ENCODE measurements at regions not wholly inside any gene's neighbourhood (a gene's known extent, or its start where the extent isn't known, plus 50 kb on each side); places are given as distances from the start of the nearest gene placed in this dataset.

DNA sequence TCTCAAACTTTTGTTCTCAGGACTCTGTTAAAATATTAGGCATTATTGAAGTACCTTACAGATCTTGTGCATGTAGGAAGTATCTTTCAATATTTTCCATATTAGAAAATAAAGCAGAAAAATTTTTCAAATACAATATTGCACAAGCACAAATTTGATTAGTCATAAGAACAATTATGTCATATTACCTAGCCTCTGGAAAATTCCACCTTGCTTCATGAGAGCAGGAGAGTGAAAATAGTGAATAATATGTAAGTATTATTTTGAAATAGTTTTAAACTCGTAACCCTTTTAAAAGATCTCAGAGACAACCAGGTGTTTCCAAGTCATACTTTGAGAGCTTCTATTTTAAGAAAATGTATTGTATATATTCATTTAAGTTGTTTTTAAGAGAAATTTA lies 1672.9 kb upstream of the ACO1 start:
- no peak overlapping the region for H3K4me2 ChIP-seq (ENCODE audit: insufficient read depth, low read length)
- DNase-seq (ENCODE audit: low read depth, low spot score), result no peak
- no peak overlapping the region for H3K4me3 ChIP-seq (replicated peaks in 1 of 3; ENCODE audit: insufficient read depth in 1 of 3, low read depth in 1 of 3, low read length in 3 of 3)
- H3K27ac ChIP-seq (ENCODE audit: insufficient read depth, low read depth, low read length), result no peak overlapping the region
- no peaks in the 10 kb centered on the region for H3K9me1 ChIP-seq (replicated peaks; ENCODE audit: control insufficient read depth, extremely low read depth, insufficient read depth, low read length)
- ChIA-PET CTCF (no interaction called here), POLR2A (no interaction called here)
- no peaks in the 10 kb centered on the region for H3K4me1 ChIP-seq (ENCODE audit: control insufficient read depth, extremely low read depth, insufficient read depth, low read length)
- H2AFZ ChIP-seq (ENCODE audit: low read depth, low read length), result no peak overlapping the region
- intact Hi-C loops (cut with micrococcal nuclease), result no loop called here
- FAIRE-seq, result no peak
- TF ChIP-seq, protein P1, sequence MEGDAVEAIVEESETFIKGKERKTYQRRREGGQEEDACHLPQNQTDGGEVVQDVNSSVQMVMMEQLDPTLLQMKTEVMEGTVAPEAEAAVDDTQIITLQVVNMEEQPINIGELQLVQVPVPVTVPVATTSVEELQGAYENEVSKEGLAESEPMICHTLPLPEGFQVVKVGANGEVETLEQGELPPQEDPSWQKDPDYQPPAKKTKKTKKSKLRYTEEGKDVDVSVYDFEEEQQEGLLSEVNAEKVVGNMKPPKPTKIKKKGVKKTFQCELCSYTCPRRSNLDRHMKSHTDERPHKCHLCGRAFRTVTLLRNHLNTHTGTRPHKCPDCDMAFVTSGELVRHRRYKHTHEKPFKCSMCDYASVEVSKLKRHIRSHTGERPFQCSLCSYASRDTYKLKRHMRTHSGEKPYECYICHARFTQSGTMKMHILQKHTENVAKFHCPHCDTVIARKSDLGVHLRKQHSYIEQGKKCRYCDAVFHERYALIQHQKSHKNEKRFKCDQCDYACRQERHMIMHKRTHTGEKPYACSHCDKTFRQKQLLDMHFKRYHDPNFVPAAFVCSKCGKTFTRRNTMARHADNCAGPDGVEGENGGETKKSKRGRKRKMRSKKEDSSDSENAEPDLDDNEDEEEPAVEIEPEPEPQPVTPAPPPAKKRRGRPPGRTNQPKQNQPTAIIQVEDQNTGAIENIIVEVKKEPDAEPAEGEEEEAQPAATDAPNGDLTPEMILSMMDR (IDR thresholded peaks at IDR 0.05; ENCODE audit: extremely low read depth in 1 of 2, insufficient read depth in 1 of 2, low read depth in 1 of 2, low read length in 2 of 2), result no peak
- dilution Hi-C loops (cut with MboI; ENCODE audit: extremely low pct_ligation_motif_present, low sequenced_read_pairs), result no loop called here
- H3K9me3 ChIP-seq (replicated peaks; ENCODE audit: control insufficient read depth, insufficient read depth, low read length), result no peaks in the 10 kb centered on the region
- H3K36me3 ChIP-seq (ENCODE audit: control insufficient read depth in 2 of 2, extremely low read depth in 1 of 2, insufficient read depth in 2 of 2, low read length in 2 of 2), result no peaks in the 10 kb centered on the region
- no peaks in the 10 kb centered on the region for H3K79me2 ChIP-seq (ENCODE audit: control insufficient read depth, insufficient read depth, low read length)
- no peak overlapping the region for H3K9ac ChIP-seq (replicated peaks; ENCODE audit: extremely low read depth, insufficient read depth, low read length)
- no peaks in the 10 kb centered on the region for H4K20me1 ChIP-seq (replicated peaks; ENCODE audit: control insufficient read depth, extremely low read depth, insufficient read depth, low read length)
- H3K27me3 ChIP-seq (ENCODE audit: control insufficient read depth in 2 of 2, insufficient read depth in 2 of 2, low read length in 2 of 2), result no peaks in the 10 kb centered on the region
- BruUV-seq (replicated peaks), result no TSS peak

DNA sequence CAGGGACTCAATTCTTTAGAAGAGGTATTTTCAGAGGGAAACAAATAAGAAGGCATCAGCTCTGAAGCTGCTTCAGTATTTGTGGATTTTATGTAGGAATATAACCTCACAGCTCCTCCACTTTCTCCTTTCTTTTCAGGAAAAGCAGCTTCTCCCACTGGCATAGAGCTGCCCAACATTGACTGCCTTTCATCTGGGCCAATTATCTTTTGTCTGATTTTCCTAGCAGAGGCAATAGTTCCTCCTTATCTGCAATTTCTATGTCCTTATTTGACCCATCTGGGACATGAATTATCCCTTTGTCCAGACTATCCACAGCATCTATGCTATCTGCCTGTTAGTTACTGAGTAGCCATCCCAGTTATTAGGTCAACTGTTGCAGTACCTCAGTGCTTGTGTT lies 1671.2 kb upstream of the ACO1 start:
- FAIRE-seq (no peak), DNase-seq (ENCODE audit: low read depth, low spot score) (no peak)
- H3K9ac ChIP-seq (replicated peaks; ENCODE audit: extremely low read depth, insufficient read depth, low read length), result no peak overlapping the region
- H3K4me2 ChIP-seq (ENCODE audit: insufficient read depth, low read length), result no peak overlapping the region
- no peaks in the 10 kb centered on the region for H3K9me1 ChIP-seq (replicated peaks; ENCODE audit: control insufficient read depth, extremely low read depth, insufficient read depth, low read length)
- H3K4me3 ChIP-seq (replicated peaks in 1 of 3; ENCODE audit: insufficient read depth in 1 of 3, low read depth in 1 of 3, low read length in 3 of 3), result no peak overlapping the region
- TF ChIP-seq, protein P1 (IDR thresholded peaks at IDR 0.05; ENCODE audit: extremely low read depth in 1 of 2, insufficient read depth in 1 of 2, low read depth in 1 of 2, low read length in 2 of 2), result no peak
- TF ChIP-seq, protein P2, sequence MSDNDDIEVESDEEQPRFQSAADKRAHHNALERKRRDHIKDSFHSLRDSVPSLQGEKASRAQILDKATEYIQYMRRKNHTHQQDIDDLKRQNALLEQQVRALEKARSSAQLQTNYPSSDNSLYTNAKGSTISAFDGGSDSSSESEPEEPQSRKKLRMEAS (IDR thresholded peaks at IDR 0.05; ENCODE audit: insufficient read depth, insufficient read length), result no peak
- TF ChIP-seq MYC (IDR thresholded peaks at IDR 0.05; ENCODE audit: low read depth, low read length) (no peak), JUN (IDR thresholded peaks at IDR 0.05; ENCODE audit: borderline replicate concordance, insufficient read depth, insufficient read length, low read depth) (no peak), EZH2 (IDR thresholded peaks at IDR 0.05; ENCODE audit: borderline replicate concordance, low read depth, low read length, severe bottlenecking) (no peak), GATA2 (IDR thresholded peaks at IDR 0.05; ENCODE audit: insufficient read depth, insufficient read length, low read depth, low read length) (no peak), POLR2A (IDR thresholded peaks at IDR 0.05; ENCODE audit: low read depth, low read length) (no peak)
- no peaks in the 10 kb centered on the region for H3K9me3 ChIP-seq (replicated peaks; ENCODE audit: control insufficient read depth, insufficient read depth, low read length)
- no peak overlapping the region for H2AFZ ChIP-seq (ENCODE audit: low read depth, low read length)
- intact Hi-C loops (cut with micrococcal nuclease) (no loop called here), dilution Hi-C loops (cut with MboI; ENCODE audit: extremely low pct_ligation_motif_present, low sequenced_read_pairs) (no loop called here)
- H3K27me3 ChIP-seq (ENCODE audit: control insufficient read depth in 2 of 2, insufficient read depth in 2 of 2, low read length in 2 of 2), result no peaks in the 10 kb centered on the region
- no peaks in the 10 kb centered on the region for H3K4me1 ChIP-seq (ENCODE audit: control insufficient read depth, extremely low read depth, insufficient read depth, low read length)
- CTCF ChIA-PET, result no interaction called here
- no peaks in the 10 kb centered on the region for H3K79me2 ChIP-seq (ENCODE audit: control insufficient read depth, insufficient read depth, low read length)
- no peaks in the 10 kb centered on the region for H3K36me3 ChIP-seq (ENCODE audit: control insufficient read depth in 2 of 2, extremely low read depth in 1 of 2, insufficient read depth in 2 of 2, low read length in 2 of 2)
- POLR2A ChIA-PET, result no interaction called here
- H4K20me1 ChIP-seq (replicated peaks; ENCODE audit: control insufficient read depth, extremely low read depth, insufficient read depth, low read length), result no peaks in the 10 kb centered on the region
- H3K27ac ChIP-seq (ENCODE audit: insufficient read depth, low read depth, low read length), result no peak overlapping the region
- BruUV-seq (replicated peaks), result no TSS peak
